Left ventricle myocardium inferior (tissue), 1 donor: ENCODE measurements at regions not wholly inside any gene's neighbourhood (a gene's known extent, or its start where the extent isn't known, plus 50 kb on each side); places are given as distances from the start of the nearest gene placed in this dataset.

Source experiments
- DNase-seq: peaks from one replicate; pipeline ENCODE4 v3.0.0-alpha.2; 2020
- H3K27ac ChIP-seq: fragments of 200-600 bp; replicated peaks from 2 replicates; pipeline ENCODE4 v1.8.0; 2021
- H3K27me3 ChIP-seq: fragments of 200-600 bp; 2 replicates; pipeline ENCODE4 v1.8.0; 2021; ENCODE audit warnings: low read depth
- H3K36me3 ChIP-seq: fragments of 200-600 bp; 2 replicates; pipeline ENCODE4 v1.8.0; 2021
- H3K4me1 ChIP-seq: fragments of 200-600 bp; 2 replicates; pipeline ENCODE4 v1.8.0; 2021
- H3K4me3 ChIP-seq: fragments of 200-600 bp; 2 replicates; pipeline ENCODE4 v1.8.0; 2021; ENCODE audit warnings: mild to moderate bottlenecking, moderate library complexity
- H3K9me3 ChIP-seq: fragments of 200-600 bp; replicated peaks from 2 replicates; pipeline ENCODE4 v1.8.0; 2021
- CTCF ChIP-seq: fragments of 200-600 bp; IDR thresholded peaks from 2 replicates; pipeline ENCODE4 v1.8.0; 2021; ENCODE audit warnings: antibody characterized with exemption, mild to moderate bottlenecking, borderline replicate concordance
- intact Hi-C: fragments of 100-400 bp; cut with micrococcal nuclease; formaldehyde crosslinking; loops from one replicate; pipeline ENCODE4 v1.11.0; 2022
- donor health status: DM: no; HTN: yes; CAD: no; lungs with severe emphysema.

GRCh38 chr9:90958328-90958727, 156.7 kb downstream of the SYK start:
- Histone ChIP-seq H3K4me1 (peaks cover 4% of the 10 kb centered on the region), H3K27ac (no peak overlapping the region), H3K36me3 (no peaks in the 10 kb centered on the region), H3K27me3 (peaks cover 30% of the 10 kb centered on the region), H3K4me3 (no peak overlapping the region), H3K9me3 (no peaks in the 10 kb centered on the region)
- intact Hi-C loops, result no loop called here
- no peak for TF ChIP-seq CTCF
- no peak for DNase-seq

GRCh38 chr9:90960941-90961340, 159.3 kb downstream of the SYK start:
- Histone ChIP-seq H3K36me3 (no peaks in the 10 kb centered on the region), H3K27me3 (peaks cover 37% of the 10 kb centered on the region), H3K9me3 (no peaks in the 10 kb centered on the region), H3K4me3 (no peak overlapping the region), H3K27ac (no peak overlapping the region), H3K4me1 (peaks cover 12% of the 10 kb centered on the region)
- DNase-seq, result no peak
- intact Hi-C loops, result no loop called here
- TF ChIP-seq CTCF, result no peak

- DNase-seq, result no peak
- Histone ChIP-seq H3K27me3 (peaks cover 37% of the 10 kb centered on the region), H3K9me3 (no peaks in the 10 kb centered on the region), H3K36me3 (no peaks in the 10 kb centered on the region), H3K4me1 (peaks cover 12% of the 10 kb centered on the region), H3K27ac (no peak overlapping the region), H3K4me3 (no peak overlapping the region)
- intact Hi-C loops, result no loop called here
- no peak for TF ChIP-seq CTCF
Measured at GRCh38 chr9:90961375-90961774, 159.8 kb downstream of the SYK start.

GRCh38 chr9:90964101-90965020, 162.7 kb downstream of the SYK start:
- peak; percentile 18 for TF ChIP-seq CTCF
- peak overlapping the region; percentile 17 for H3K4me3 ChIP-seq
- no peaks in the 10 kb centered on the region for H3K9me3 ChIP-seq
- H3K36me3 ChIP-seq, result no peaks in the 10 kb centered on the region
- DNase-seq, result no peak
- peaks cover 12% of the 10 kb centered on the region for H3K4me1 ChIP-seq
- H3K27me3 ChIP-seq, result peaks cover 39% of the 10 kb centered on the region
- intact Hi-C loops, result no loop called here
- no peak overlapping the region for H3K27ac ChIP-seq

- intact Hi-C loops, result no loop called here
- DNase-seq, result no peak
Measured at GRCh38 chr9:90965226-90966030, 163.8 kb downstream of the SYK start.

More at GRCh38 chr9:90965226-90966030, 163.8 kb downstream of the SYK start:
- H3K27ac ChIP-seq, result no peak overlapping the region
- H3K4me3 ChIP-seq, result peak overlapping the region; percentile 17
- no peaks in the 10 kb centered on the region for H3K36me3 ChIP-seq
- no peaks in the 10 kb centered on the region for H3K9me3 ChIP-seq
- peaks cover 12% of the 10 kb centered on the region for H3K4me1 ChIP-seq
- peaks cover 36% of the 10 kb centered on the region for H3K27me3 ChIP-seq
- no peak for TF ChIP-seq CTCF
